Testis (tissue), 2 donors: ENCODE measurements at regions not wholly inside any gene's neighbourhood (a gene's known extent, or its start where the extent isn't known, plus 50 kb on each side); places are given as distances from the start of the nearest gene placed in this dataset.

Experiments used
- POLR2A ChIP-seq: fragments of 450-650 bp; IDR thresholded peaks from one replicate; pipeline ENCODE4 v1.6.1; 2017; ENCODE audit warnings: antibody characterized with exemption, mild to moderate bottlenecking, moderate library complexity
- TF ChIP-seq, protein P1 (sequence below), 3 experiments: fragments of 450-650 bp in 2 of 3; fragments of 200-600 bp in 1 of 3; sonication (generic) in 1 of 3; IDR thresholded peaks; one replicate each; pipeline ENCODE4 v1.5.1; 2016 to 2019; ENCODE audit warnings: antibody characterized with exemption in 3 of 3, mild to moderate bottlenecking in 2 of 3, moderate library complexity in 1 of 3

DNA sequence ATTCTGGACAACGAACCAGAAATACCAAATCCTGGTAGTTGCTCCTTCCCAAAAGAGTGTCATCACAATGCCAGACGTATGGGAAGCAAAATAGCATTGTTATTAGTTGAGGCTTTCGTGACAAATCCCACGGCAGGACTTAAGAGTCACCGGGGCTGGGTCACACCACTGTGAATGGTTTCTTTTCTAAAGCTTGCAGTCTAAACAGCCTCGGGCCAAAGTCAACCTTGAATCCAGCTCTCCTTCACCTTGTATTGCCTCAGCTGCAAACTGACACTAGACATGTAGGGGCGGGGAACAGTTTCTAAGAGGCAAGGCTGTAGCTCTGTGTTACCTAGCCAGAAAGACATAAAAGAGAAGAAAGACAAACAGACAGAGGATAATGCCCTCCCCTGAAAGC is 734.8 kb downstream of the MED13L start:
- TF ChIP-seq, protein P1, sequence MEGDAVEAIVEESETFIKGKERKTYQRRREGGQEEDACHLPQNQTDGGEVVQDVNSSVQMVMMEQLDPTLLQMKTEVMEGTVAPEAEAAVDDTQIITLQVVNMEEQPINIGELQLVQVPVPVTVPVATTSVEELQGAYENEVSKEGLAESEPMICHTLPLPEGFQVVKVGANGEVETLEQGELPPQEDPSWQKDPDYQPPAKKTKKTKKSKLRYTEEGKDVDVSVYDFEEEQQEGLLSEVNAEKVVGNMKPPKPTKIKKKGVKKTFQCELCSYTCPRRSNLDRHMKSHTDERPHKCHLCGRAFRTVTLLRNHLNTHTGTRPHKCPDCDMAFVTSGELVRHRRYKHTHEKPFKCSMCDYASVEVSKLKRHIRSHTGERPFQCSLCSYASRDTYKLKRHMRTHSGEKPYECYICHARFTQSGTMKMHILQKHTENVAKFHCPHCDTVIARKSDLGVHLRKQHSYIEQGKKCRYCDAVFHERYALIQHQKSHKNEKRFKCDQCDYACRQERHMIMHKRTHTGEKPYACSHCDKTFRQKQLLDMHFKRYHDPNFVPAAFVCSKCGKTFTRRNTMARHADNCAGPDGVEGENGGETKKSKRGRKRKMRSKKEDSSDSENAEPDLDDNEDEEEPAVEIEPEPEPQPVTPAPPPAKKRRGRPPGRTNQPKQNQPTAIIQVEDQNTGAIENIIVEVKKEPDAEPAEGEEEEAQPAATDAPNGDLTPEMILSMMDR (IDR thresholded peaks at IDR 0.05), result no peak
- TF ChIP-seq POLR2A, result no peak
